ENCODE measurements at regions not wholly inside any gene's neighbourhood (a gene's known extent, or its start where the extent isn't known, plus 50 kb on each side); places are given as distances from the start of the nearest gene placed in this dataset.

DNA sequence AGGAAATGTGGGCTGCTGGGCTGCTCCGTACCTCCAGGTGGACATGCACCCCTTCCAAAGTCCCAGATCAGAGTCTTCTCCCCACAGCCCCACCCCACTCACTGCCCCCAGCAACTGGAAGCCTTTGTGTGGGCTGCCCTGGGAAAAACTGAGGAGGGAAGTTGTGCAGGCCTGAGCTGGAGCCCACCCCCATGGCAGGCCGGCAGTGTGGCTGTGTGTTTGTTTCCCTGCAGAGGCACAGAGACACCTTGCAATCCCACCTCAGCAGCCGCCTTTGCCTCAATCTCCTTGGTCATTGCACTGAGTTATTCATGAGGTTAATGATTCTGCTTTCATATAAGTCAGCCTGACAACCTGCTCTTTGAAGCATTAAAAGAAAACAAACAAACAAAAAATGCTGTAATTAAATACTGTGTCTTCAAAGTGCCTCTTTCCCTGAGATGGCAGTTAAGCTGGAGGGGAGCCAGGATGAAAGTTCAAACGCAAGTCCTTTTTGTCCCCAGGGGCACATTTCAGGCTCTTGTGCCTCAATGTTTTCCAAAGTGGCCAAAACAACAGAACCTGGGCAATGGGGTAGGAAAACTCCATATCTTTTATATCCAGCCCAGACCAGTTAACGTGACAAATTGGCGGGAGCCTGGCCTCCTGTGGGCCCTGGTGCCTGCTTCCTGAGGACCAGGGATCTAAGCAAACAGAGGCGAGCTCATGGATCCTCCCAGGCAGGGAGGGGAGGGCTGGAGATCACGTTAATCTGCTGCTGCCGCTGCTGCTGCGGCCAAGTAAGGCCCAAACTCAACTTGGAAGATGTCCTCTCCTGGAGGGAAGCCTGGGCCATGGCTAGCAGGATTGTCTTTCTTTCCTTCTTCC lies 51.9 kb upstream of the TSPAN11 start:
- no peak for DNase-seq

DNA sequence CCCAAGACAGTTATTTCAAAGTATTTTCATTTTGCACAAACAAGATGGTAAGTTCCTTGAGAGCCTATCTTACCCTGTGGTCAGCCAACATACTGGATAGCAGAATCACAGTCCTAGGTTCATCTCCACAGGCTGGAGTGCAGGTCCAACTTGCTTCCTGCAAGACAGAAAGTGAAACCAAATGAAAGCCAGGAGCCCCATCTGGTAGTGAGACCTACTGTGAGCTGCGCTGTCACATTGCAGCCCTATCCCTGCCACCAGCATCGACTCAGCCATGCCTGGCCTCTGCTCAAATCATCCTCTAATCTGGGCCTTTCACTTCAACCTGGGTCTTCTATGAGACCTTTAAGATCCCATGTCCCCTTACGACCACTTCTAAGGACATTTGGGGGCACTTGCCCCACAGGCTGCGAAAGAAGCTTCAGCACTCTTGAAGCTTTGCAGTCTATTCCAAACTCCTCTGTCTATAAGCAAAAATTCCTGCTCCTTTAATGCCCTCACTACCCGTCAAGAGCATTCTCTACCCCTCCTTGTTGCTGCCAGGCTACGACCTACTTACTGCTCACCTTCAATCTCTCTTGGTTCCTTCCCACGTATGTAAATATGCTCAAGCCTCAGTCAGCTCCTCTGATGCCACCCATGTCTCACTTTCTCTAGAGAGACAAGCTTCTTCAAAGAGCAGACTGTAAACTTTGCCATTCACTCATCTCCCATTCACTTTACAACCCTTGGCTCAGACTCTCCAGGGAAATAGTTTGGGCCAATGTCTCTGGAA lies 55.9 kb upstream of the TSPAN11 start:
- DNase-seq, result no peak

DNA sequence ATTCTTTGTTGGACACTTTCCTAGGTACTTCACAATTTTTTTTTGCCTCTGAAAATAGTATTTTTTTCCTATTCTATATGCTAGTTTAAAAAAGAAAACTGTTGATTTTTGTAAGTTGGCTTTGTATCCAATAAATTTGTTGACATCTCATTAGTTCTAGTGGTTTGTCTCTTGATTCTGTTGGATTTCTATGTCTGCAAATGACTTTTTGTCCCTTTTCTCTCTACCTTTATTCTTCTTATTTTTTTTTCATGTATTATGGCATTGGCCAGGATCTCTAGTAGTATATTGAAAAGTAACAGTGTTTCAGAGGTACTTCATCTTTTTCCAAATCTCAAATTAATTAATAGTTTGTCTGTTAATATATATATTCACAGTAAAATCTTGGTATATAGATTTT lies 59.1 kb upstream of the TSPAN11 start:
- DNase-seq, result no peak

DNA sequence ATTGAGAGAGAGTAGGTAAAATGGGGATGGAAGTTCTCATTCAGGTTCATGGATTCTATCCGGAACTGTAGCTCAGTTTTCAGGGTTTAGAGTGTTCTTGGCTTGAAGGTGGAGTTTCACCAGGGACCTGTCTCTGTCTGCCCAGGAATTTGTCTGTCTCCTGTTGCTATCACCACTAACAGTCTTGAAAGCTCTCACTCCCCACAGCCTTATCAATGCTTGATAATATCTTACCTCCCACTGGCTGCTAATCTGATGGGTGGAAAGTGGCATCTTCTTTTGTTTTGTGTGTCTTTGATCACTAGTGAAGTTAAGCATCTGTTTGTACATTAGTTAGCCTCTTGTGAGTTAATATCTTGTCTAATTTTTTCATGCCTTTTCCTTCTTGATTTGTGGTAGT lies 60.3 kb upstream of the TSPAN11 start:
- DNase-seq, result no peak

DNA sequence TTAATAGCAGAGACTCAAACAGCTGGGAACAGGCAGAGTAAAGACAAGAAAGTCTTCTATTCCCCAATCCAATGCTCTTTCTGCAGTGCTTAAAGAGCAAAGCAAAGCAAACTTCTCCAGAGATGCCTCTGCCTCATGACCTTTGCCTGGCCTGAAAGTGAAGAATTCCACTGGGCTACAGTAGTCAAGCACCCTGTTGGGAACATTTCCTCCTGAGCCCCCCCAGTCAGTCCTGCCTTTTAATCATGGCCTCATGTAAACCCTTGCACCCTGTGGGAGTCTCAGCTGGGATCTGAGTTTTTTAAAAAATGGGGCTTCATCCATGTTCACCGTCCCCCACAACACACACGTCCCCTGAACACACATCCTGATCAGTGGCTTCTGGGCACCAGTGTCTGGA lies 62.7 kb upstream of the TSPAN11 start:
- no peak for DNase-seq

DNA sequence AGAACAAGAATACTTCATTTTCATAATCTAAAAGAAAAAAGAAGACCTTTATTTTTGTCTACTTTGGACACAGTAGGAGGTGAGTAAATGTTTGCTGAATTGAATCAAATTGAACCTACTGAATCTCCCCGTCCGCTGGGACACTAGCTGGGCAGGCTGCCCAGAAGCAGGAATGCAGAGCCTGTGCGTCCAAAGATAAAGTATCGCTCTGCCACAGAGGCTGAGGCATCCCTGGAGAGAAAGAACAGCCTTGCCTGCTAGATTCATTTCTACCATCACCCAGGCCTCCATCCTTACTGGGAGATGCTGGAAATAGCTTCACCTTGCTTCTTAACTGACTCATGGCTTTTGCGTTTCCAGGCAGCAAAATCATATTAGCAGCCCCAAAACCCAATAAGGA lies 64.1 kb upstream of the TSPAN11 start:
- no peak for DNase-seq

DNA sequence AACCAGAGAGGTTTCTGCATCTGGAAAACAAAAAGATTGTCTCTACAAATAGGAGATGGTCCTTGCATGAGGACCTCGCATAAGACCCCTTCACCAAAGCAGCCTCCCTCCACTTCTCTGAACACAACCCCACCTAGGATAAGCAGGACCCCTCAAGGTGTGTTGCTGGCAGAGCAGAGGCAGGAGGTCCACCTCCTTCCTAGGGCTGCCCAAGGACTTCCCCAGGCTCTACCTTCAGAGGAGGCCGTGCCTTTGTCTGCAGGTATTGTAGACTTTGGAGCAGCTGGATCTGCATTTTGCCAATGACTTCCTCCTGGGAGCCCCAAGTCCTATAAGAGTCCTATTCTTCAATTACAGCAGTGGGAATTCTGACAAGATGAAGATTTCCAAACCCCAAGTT lies 67.3 kb upstream of the TSPAN11 start:
- no peak for DNase-seq

DNA sequence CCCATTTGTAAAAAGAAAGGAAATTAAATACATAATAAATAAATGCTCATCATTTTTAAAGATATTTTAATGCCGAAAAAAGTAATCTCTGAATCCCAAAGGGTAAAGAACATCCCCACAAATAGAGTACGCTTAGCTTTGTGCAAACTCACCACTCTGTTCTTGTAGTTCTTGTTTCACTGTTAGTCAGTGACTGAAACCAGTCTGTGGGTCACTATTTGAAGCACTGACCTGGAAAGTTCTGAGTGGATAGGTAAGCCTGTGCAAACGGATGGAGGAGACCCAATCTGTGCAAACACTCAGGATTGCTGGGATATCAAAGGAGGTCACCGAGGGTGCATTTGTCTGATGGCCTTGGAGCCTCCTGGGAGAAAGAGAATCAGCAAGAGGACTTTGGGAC lies 68.1 kb upstream of the TSPAN11 start:
- DNase-seq, result no peak

DNA sequence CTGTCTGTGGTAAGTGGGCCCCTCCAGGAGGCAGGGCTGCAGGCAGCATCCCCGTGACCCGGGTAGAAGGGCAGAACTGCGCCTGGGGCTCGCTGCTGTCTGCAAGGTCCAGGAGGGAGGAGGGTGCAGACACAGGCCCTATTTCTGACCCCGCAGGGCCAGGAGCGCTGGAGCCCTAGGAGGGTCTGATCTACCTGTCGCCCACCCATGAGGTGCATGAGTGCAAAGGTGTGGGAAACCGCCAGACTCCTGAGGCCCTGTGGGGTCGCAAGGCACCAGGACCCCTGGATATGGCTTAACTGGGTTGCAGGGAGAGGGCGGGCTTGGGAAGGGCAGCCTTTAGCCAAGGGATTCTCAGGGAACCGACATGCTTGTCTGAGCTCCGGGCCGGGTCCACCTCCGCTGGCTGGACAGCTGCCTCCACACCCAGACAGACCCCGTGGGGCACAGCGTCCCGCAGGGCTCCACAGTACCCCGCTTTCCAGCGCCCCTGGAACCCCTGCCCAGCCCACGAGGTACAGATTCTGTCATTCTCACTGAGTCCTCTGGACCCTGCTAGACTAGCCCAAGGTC lies 72.9 kb upstream of the TSPAN11 start:
- DNase-seq, result no peak

DNA sequence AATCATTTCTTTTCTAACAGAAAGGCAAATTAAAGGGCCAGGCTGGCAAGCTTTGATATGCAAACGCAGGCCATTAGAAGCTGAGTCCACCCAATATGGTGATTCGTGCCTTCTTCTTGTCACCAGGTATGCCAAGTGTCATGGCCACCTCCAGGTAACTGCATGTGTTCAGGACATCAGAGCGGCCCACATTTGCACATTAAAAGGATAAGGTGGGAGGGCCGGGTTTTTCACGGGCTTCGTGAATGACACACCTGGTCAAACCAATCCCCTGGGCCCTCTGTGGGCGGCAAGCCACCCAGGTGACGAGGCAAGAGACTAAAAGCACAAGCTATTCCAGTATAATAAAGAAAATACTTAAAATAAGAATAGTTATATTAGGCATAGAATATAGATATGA lies 75.9 kb upstream of the TSPAN11 start:
- DNase-seq, result no peak

DNA sequence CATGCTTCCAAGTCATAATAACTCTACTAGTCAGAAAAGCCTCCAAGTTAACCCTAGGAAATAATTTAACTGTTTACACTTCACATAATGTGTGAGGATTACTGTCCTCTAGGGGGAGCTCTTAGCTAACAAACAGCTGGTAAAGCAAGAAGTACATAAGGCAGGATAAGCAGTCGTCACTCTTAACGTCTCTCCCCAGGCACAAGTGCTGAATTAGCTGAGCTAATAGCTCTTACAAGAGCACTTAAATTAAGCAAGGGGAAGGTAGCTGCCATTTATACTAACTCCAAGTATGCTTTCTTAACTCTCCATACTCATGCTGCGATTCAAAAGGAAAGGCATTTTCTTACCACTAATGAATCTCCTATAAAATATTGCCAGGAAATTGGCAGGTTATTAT lies 79.3 kb upstream of the TSPAN11 start:
- no peak for DNase-seq

DNA sequence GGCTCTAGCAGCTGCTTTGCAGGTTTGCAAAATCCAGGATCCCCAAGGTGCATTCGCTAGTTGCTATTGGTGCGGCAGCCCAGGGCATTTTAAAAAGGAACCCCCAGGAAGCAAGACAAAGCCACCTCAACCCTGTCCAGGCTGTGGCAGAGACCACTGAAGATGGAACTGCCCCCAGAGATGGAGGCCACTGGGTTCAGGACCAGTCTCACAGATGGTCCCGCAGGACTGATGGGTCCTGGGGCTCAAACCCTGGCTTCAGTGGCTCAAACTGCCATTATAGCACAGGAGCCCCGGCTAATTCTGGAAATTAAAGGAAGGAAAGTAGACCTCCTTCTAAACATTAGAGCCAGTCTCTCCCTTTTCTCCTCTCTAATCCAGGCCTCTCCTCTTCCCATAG lies 79.8 kb upstream of the TSPAN11 start:
- no peak for DNase-seq

DNA sequence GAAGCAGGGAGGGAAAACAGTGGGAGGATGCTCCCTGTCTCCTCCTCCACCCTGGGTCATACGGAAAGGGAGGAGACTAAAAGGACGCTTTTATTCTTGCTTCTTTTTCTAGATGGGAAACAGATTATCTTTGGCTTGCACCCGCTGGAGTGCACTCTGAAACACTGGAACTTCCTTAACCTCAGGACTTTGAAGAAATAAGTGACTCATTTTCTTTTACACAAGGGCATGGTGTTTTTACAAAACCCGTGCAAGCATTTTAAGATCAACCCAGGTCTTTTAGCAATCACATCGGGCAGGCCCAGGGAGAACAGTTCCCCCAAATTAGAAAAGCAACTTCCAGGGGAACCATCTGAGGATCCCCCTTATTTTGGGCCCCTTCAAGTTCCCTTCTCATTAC lies 80.9 kb upstream of the TSPAN11 start:
- no peak for DNase-seq

DNA sequence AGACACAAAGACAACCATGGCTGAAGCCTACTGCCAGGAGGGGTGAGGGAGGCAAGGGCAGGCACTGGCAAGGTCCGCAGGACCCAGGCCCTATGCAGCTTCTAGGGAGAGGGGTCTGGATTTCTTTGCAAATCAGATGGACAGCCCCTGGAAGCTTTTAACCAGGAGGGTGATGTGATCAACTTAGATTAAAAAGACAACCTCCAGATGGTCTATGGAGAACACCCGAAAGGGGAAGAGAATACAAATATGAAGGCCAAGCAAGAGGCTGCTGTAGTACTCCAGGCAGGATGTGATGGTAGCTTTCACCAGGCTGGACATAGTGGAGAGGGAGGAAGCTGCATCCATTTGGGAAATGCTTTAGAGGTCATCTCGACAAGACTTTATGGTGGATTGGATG lies 83.3 kb upstream of the TSPAN11 start:
- no peak for DNase-seq

DNA sequence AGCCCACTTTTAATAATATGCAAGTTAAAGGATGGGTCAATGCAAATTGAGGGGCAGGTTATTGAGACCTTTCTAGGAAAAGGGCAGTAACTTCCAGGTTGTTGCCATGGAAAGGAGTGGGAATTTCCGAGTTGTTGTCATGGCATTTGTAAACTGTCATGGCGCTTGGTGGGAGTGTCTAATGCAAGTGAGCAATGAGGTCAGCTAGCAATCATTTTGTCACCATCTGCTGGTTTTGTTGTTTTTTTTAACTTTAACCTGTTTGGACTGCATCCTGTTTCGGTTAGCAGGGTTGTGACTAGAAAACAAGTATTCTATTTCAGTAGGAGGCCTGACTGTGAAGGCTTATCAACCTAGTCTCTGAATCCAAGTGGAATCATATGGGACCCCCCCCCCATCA lies 85.8 kb upstream of the TSPAN11 start:
- no peak for DNase-seq

DNA sequence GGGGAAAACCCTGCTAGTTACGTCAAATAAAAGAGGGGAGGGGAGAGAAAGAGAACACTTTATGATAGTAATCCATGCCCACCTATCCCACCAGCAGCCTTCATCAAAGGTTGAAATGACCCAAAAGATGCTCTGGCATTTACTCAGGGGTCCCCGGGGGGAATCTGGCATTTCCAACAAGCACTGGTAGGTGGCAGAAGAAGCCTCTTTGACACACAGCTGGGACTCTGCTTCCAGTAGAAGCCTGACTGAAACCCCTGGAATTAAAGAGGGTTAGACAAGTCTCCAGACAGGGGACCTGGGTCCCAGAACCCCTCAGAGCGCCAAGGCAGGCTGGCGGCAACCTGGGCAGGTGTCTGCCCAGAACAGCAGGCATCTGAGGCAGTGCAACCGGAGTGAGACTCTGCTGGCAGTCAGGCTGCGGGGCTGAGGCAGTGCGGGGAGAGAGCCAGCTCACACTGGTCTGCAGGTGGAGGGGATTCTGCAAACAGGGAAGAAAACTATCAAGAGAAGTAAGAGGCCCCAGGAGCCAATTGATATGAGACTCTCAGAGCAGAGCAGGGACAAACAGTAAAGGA lies 85.0 kb upstream of the CAPRIN2 start:
- no peak for DNase-seq

DNA sequence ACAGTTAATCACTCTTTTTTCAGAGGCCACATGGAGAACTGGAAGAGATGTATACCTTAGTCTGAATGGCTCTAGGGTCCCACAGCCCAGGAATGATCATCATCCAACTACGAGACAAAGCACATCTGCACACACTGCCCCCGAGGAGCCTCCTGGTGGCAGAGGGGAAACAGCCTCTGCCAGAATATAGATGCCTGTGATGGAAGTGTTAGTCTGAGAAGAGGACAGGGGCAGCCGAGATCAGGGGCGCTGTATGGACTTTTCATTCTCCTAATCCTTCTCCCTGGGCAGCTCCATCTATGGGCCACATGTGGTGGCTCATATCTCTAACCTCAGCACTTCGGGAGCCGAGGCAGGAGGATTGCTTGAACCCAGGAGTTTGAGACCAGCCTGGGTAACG lies 82.8 kb upstream of the CAPRIN2 start:
- DNase-seq, result no peak

DNA sequence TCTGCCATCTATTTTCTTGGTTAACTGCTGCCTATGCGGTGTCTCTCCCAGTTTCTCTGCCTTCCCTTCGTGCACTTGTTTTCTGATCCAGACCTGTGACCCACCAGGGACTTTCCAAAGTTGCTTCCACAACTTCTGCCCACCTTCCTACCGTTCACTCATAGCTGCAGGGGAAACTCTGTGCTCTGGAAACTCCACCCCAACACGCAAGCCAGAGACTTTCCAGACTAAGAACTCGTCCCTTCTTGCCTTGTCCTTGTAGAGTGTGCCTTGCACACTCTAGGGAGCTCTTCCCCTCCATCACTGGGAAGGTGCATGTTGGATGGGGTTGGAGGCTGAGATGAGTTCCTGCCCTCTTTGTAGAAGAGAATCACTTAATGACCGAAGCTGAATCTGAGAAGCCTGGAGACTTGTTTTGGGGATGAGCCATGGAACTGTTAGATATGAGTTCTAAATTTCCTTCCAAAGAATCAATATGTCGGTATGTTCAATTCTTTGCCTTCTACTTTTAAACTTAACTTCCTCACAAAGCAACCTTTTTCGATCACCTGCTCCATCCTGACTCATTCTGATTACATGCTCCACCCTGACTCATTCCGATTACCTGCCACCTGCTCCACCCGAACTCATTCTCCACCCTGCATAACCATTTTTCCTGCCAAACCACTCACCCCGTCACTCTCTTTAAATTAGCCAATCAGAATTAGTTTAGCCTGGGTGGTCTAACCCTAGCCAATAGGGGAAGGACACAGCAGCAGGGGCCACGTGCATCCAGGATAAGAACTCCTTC lies 82.1 kb upstream of the CAPRIN2 start:
- DNase-seq, result no peak

DNA sequence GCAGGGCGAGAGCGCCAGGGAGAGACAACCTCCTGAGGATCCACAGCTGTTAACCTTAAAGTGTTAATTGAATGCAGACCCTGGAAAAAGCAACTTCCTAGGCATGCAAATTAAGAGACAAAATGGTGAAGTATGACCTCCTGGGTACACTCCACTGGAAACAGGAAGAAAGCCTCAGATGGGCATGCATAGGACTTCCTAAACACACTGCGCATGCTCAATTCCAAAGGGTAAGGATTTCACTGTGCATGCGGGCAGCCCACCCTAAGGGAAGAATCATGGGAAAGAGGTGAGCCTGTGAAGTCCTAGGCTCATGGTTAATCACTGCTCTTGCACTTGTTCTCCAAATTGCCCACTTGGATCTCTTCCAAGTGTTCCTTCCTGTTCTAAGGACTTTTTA lies 80.5 kb upstream of the CAPRIN2 start:
- DNase-seq, result no peak

DNA sequence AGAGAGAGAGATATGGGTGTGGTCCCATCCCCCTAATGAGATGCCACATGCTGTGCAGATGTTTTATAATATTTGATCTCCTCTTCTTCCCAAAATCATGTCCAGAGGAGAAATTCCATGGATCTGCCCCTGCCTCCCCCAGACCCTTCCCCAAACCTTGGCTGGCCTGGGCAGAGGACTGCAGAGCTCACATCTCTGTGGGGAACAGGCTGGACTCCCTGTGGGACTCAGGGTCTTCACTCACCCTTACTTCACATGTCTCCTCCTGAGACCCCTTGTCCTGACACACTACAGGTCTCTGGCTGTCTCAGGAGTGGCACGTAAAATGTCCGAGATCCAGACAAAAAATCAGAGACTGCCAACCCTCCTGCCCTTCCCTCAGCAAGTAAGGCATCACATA lies 76.0 kb upstream of the CAPRIN2 start:
- no peak for DNase-seq

DNA sequence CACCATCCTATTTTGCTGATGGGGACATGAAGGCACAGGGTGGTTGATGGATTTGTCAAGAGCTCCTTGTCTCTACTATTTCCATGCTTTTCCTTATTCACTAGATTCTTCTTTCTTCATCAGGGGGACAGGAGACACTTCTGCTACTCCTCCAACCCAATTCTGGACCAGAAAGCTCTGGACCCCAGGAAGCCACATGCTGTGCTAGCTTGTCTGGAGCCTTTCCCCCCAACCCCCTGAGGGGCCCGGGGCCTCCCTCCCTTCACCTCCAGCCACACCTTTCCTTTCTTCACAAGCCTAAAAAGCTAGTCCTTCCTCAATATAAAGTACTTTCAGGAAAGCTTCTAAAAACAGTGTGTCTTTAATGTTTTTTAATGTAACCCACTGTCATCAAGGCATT lies 75.1 kb upstream of the CAPRIN2 start:
- DNase-seq, result no peak

DNA sequence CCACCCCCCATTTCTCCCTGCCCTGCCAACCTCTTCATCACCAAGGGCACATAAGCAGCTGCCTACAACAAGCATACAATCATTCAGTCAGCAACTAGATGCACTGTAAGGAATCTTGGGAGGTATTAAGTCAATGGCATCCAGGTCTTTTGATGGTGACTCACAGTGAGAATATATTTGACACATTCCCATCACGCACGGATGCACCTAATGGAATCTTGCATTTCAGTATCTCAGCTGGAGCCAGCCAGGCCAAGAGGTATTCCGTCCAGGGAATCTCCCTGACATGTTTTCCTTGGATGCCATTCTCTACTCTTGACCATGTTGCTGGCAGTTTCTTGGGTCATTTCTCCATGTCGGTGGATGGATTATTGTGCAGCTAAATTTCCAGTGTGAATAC lies 73.9 kb upstream of the CAPRIN2 start:
- no peak for DNase-seq

All from activated T-cell treated with anti-CD3 and anti-CD28 coated beads for 4 hours (primary cell).